Esophagus squamous epithelium (tissue), 4 donors: ENCODE measurements at regions not wholly inside any gene's neighbourhood (a gene's known extent, or its start where the extent isn't known, plus 50 kb on each side); places are given as distances from the start of the nearest gene placed in this dataset.

Experiments
- POLR2A ChIP-seq, 4 donors: fragments of 450-650 bp; IDR thresholded peaks; one replicate each; pipeline ENCODE4 v1.6.1; 2017; ENCODE audit warnings: antibody characterized with exemption in 4 of 4, mild to moderate bottlenecking in 4 of 4, moderate library complexity in 3 of 4
- TF ChIP-seq, protein P1 (sequence below), 6 experiments: fragments of 450-650 bp in 4 of 6; fragments of 200-600 bp in 2 of 6; sonication (generic) in 2 of 6; IDR thresholded peaks; one replicate each; pipeline ENCODE4 v1.5.1; 2016 to 2019; ENCODE audit warnings: antibody characterized with exemption in 6 of 6, mild to moderate bottlenecking in 4 of 6, moderate library complexity in 4 of 6

DNA sequence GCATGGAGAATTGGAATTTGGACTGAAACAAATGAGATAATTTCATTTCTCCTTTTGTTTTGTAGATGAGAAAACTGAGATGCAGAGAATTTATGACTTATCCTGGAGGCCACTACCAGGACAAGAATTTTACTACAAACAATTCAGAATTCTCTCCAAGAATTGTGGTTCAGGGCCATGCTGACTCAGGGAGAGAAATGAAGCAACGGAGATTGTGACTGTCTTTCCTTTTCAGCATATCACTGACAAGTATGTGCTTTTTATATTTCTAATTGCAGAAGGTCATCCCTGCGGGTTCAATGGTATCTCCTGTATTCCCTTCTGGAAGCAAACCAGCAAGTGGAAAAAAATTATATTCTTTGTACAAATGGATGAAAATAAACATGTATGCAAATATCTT is 170.8 kb upstream of the MITF start:
- TF ChIP-seq, protein P1, sequence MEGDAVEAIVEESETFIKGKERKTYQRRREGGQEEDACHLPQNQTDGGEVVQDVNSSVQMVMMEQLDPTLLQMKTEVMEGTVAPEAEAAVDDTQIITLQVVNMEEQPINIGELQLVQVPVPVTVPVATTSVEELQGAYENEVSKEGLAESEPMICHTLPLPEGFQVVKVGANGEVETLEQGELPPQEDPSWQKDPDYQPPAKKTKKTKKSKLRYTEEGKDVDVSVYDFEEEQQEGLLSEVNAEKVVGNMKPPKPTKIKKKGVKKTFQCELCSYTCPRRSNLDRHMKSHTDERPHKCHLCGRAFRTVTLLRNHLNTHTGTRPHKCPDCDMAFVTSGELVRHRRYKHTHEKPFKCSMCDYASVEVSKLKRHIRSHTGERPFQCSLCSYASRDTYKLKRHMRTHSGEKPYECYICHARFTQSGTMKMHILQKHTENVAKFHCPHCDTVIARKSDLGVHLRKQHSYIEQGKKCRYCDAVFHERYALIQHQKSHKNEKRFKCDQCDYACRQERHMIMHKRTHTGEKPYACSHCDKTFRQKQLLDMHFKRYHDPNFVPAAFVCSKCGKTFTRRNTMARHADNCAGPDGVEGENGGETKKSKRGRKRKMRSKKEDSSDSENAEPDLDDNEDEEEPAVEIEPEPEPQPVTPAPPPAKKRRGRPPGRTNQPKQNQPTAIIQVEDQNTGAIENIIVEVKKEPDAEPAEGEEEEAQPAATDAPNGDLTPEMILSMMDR (IDR thresholded peaks at IDR 0.05): no peak
- no peak for TF ChIP-seq POLR2A (IDR thresholded peaks at IDR 0.05)
